ENCODE measurements at regions not wholly inside any gene's neighbourhood (a gene's known extent, or its start where the extent isn't known, plus 50 kb on each side); places are given as distances from the start of the nearest gene placed in this dataset.

- H3K27ac ChIP-seq (ENCODE audit: low read length) = no peak overlapping the region
- H3K36me3 ChIP-seq (replicated peaks; ENCODE audit: insufficient read depth, low read length) = no peaks in the 10 kb centered on the region
- no peaks in the 10 kb centered on the region for H3K79me2 ChIP-seq (ENCODE audit: low read length)
- no peaks in the 10 kb centered on the region for H4K20me1 ChIP-seq (ENCODE audit: insufficient read depth, low read length)
- no peaks in the 10 kb centered on the region for H3K9me3 ChIP-seq (replicated peaks; ENCODE audit: insufficient read depth, low read length)
- no peaks in the 10 kb centered on the region for H3F3A ChIP-seq (ENCODE audit: insufficient read depth, low read length)
- H3K27me3 ChIP-seq (replicated peaks; ENCODE audit: insufficient read depth, low read length) = no peaks in the 10 kb centered on the region
- H3K4me3 ChIP-seq (ENCODE audit: low read length) = no peak overlapping the region
- no peaks in the 10 kb centered on the region for H3K9me2 ChIP-seq (replicated peaks; ENCODE audit: insufficient read depth, low read length)
- H3K4me2 ChIP-seq (ENCODE audit: low read depth, low read length) = no peak overlapping the region
- no peak for DNase-seq
- TF ChIP-seq CTCF (IDR thresholded peaks at IDR 0.05; ENCODE audit: low read length) (no peak), EZH2phosphoT487 (IDR thresholded peaks at IDR 0.05; ENCODE audit: low read length) (no peak), EZH2 (optimal IDR thresholded peaks at IDR 0.05; ENCODE audit: low read depth, low read length) (no peak)
- H3K4me1 ChIP-seq (ENCODE audit: low read length) = no peaks in the 10 kb centered on the region
- no peak overlapping the region for H3K9ac ChIP-seq (ENCODE audit: low read length)
- no peak overlapping the region for H2AFZ ChIP-seq (ENCODE audit: low read length)
These were observed 237.2 kb downstream of the LMO4 start for GRCh38 chr1:87565861-87566260.

- no peak for DNase-seq
- no peak overlapping the region for H3K4me3 ChIP-seq (ENCODE audit: low read length)
- no peak overlapping the region for H3K27ac ChIP-seq (ENCODE audit: low read length)
- H2AFZ ChIP-seq (ENCODE audit: low read length) = no peak overlapping the region
- H3F3A ChIP-seq (ENCODE audit: insufficient read depth, low read length) = no peaks in the 10 kb centered on the region
- no peaks in the 10 kb centered on the region for H4K20me1 ChIP-seq (ENCODE audit: insufficient read depth, low read length)
- H3K4me1 ChIP-seq (ENCODE audit: low read length) = no peaks in the 10 kb centered on the region
- no peaks in the 10 kb centered on the region for H3K27me3 ChIP-seq (replicated peaks; ENCODE audit: insufficient read depth, low read length)
- H3K4me2 ChIP-seq (ENCODE audit: low read depth, low read length) = no peak overlapping the region
- no peaks in the 10 kb centered on the region for H3K79me2 ChIP-seq (ENCODE audit: low read length)
- no peak for TF ChIP-seq EZH2 (optimal IDR thresholded peaks at IDR 0.05; ENCODE audit: low read depth, low read length)
- no peak for TF ChIP-seq EZH2phosphoT487 (IDR thresholded peaks at IDR 0.05; ENCODE audit: low read length)
- TF ChIP-seq CTCF (IDR thresholded peaks at IDR 0.05; ENCODE audit: low read length) = no peak
- H3K9me2 ChIP-seq (replicated peaks; ENCODE audit: insufficient read depth, low read length) = no peaks in the 10 kb centered on the region
- no peaks in the 10 kb centered on the region for H3K36me3 ChIP-seq (replicated peaks; ENCODE audit: insufficient read depth, low read length)
- H3K9me3 ChIP-seq (replicated peaks; ENCODE audit: insufficient read depth, low read length) = no peaks in the 10 kb centered on the region
- no peak overlapping the region for H3K9ac ChIP-seq (ENCODE audit: low read length)
These were observed 239.3 kb downstream of the LMO4 start for GRCh38 chr1:87568005-87568404.

GRCh38 chr1:87568911-87569310 is 240.2 kb downstream of the LMO4 start:
- Histone ChIP-seq H3K9me2 (replicated peaks; ENCODE audit: insufficient read depth, low read length) (no peaks in the 10 kb centered on the region), H3K79me2 (ENCODE audit: low read length) (no peaks in the 10 kb centered on the region), H3K36me3 (replicated peaks; ENCODE audit: insufficient read depth, low read length) (no peaks in the 10 kb centered on the region), H4K20me1 (ENCODE audit: insufficient read depth, low read length) (no peaks in the 10 kb centered on the region), H2AFZ (ENCODE audit: low read length) (no peak overlapping the region), H3K4me1 (ENCODE audit: low read length) (no peaks in the 10 kb centered on the region), H3K27ac (ENCODE audit: low read length) (no peak overlapping the region), H3F3A (ENCODE audit: insufficient read depth, low read length) (no peaks in the 10 kb centered on the region), H3K4me3 (ENCODE audit: low read length) (no peak overlapping the region), H3K4me2 (ENCODE audit: low read depth, low read length) (no peak overlapping the region), H3K9ac (ENCODE audit: low read length) (no peak overlapping the region), H3K27me3 (replicated peaks; ENCODE audit: insufficient read depth, low read length) (no peaks in the 10 kb centered on the region), H3K9me3 (replicated peaks; ENCODE audit: insufficient read depth, low read length) (no peaks in the 10 kb centered on the region)
- TF ChIP-seq EZH2phosphoT487 (IDR thresholded peaks at IDR 0.05; ENCODE audit: low read length) (no peak), CTCF (IDR thresholded peaks at IDR 0.05; ENCODE audit: low read length) (no peak), EZH2 (optimal IDR thresholded peaks at IDR 0.05; ENCODE audit: low read depth, low read length) (no peak)
- DNase-seq = no peak
